H9 (cell line): ENCODE measurements at regions not wholly inside any gene's neighbourhood (a gene's known extent, or its start where the extent isn't known, plus 50 kb on each side); places are given as distances from the start of the nearest gene placed in this dataset.

Experiments
- DNase-seq: peaks from one replicate; pipeline ENCODE4 v3.0.0-alpha.2; 2017
- H2AFZ ChIP-seq: one replicate; pipeline ENCODE4 v1.6.1; 2013; ENCODE audit warnings: mild to moderate bottlenecking, low read length, control low read depth, moderate library complexity
- H2AK5ac ChIP-seq: 2 replicates; pipeline ENCODE4 v1.6.1; 2013; ENCODE audit warnings: low read length, control low read depth, mixed read lengths; ENCODE audit not compliant: insufficient read length
- H2BK120ac ChIP-seq: one replicate; pipeline ENCODE4 v1.6.1; 2013; ENCODE audit warnings: low read depth, mild to moderate bottlenecking, low read length, control low read depth, inconsistent platforms; ENCODE audit not compliant: poor library complexity, severe bottlenecking
- H2BK12ac ChIP-seq: 2 replicates; pipeline ENCODE4 v1.6.1; 2013; ENCODE audit warnings: low read length, control low read depth, mixed read lengths, low read depth; ENCODE audit not compliant: insufficient read length
- H2BK15ac ChIP-seq: 2 replicates; pipeline ENCODE4 v1.6.1; 2013; ENCODE audit warnings: low read depth, low read length, control low read depth
- H2BK20ac ChIP-seq: one replicate; pipeline ENCODE4 v1.6.1; 2013; ENCODE audit warnings: low read depth, mild to moderate bottlenecking, low read length, control low read depth, inconsistent platforms; ENCODE audit not compliant: poor library complexity, severe bottlenecking
- H2BK5ac ChIP-seq: 2 replicates; pipeline ENCODE4 v1.6.1; 2013; ENCODE audit warnings: low read length, control low read depth, mixed read lengths; ENCODE audit not compliant: insufficient read length
- H3K14ac ChIP-seq: 2 replicates; pipeline ENCODE4 v1.6.1; 2013; ENCODE audit warnings: low read length, control low read depth; ENCODE audit not compliant: insufficient read depth
- H3K18ac ChIP-seq: 2 replicates; pipeline ENCODE4 v1.6.1; 2013; ENCODE audit warnings: low read depth, mild to moderate bottlenecking, mixed read lengths, low read length, control low read depth; ENCODE audit not compliant: insufficient read length
- H3K23ac ChIP-seq: 2 replicates; pipeline ENCODE4 v1.6.1; 2013; ENCODE audit warnings: low read length, control low read depth, mixed read lengths, low read depth; ENCODE audit not compliant: insufficient read length
- H3K23me2 ChIP-seq: 2 replicates; pipeline ENCODE4 v1.6.1; 2013; ENCODE audit warnings: low read depth, mild to moderate bottlenecking, mixed read lengths, low read length, control low read depth; ENCODE audit not compliant: insufficient read length, poor library complexity, severe bottlenecking
- H3K27ac ChIP-seq: 2 replicates; pipeline ENCODE4 v1.5.1; 2013; ENCODE audit warnings: low read length, control low read depth, mixed read lengths, low read depth; ENCODE audit not compliant: insufficient read length
- H3K27me3 ChIP-seq: 2 replicates; pipeline ENCODE4 v1.6.1; 2013; ENCODE audit warnings: low read length, control low read depth, inconsistent platforms; ENCODE audit not compliant: insufficient read depth
- H3K4ac ChIP-seq: 2 replicates; pipeline ENCODE4 v1.6.1; 2013; ENCODE audit warnings: low read depth, mild to moderate bottlenecking, control low read depth, inconsistent platforms, low read length, moderate library complexity
- H3K4me1 ChIP-seq: 2 replicates; pipeline ENCODE4 v1.6.1; 2013; ENCODE audit warnings: low read length, control low read depth, inconsistent platforms; ENCODE audit not compliant: insufficient read depth
- H3K4me2 ChIP-seq: 2 replicates; pipeline ENCODE4 v1.6.1; 2013; ENCODE audit warnings: low read length, control low read depth, mixed read lengths; ENCODE audit not compliant: insufficient read length, insufficient read depth
- H3K56ac ChIP-seq: 2 replicates; pipeline ENCODE4 v1.6.1; 2013; ENCODE audit warnings: low read depth, mild to moderate bottlenecking, mixed read lengths, low read length, control low read depth; ENCODE audit not compliant: insufficient read length
- H3K79me1 ChIP-seq: 2 replicates; pipeline ENCODE4 v1.6.1; 2013; ENCODE audit warnings: low read depth, mild to moderate bottlenecking, moderate library complexity, low read length, control low read depth, inconsistent platforms; ENCODE audit not compliant: insufficient read depth, poor library complexity, severe bottlenecking
- H3K79me2 ChIP-seq: 2 replicates; pipeline ENCODE4 v1.6.1; 2013; ENCODE audit warnings: low read length, control low read depth, inconsistent platforms; ENCODE audit not compliant: insufficient read depth
- H3K9ac ChIP-seq: 2 replicates; pipeline ENCODE4 v1.6.1; 2013; ENCODE audit warnings: low read length, control low read depth, mixed read lengths; ENCODE audit not compliant: insufficient read length; ENCODE audit errors: extremely low read depth
- H3K9me3 ChIP-seq: one replicate; pipeline ENCODE4 v1.6.1; 2013; ENCODE audit warnings: low read depth, low read length, inconsistent platforms; ENCODE audit not compliant: control insufficient read depth
- H3T11ph ChIP-seq: one replicate; pipeline ENCODE4 v1.6.1; 2013; ENCODE audit warnings: mild to moderate bottlenecking, low read length, control low read depth, inconsistent platforms
- H4K20me1 ChIP-seq: one replicate; pipeline ENCODE4 v1.6.1; 2013; ENCODE audit not compliant: control insufficient read depth, insufficient read length, insufficient read depth
- H4K5ac ChIP-seq: 2 replicates; pipeline ENCODE4 v1.6.1; 2013; ENCODE audit warnings: low read depth, mild to moderate bottlenecking, mixed read lengths, low read length, control low read depth; ENCODE audit not compliant: insufficient read length
- H4K8ac ChIP-seq: replicated peaks from 2 replicates; pipeline ENCODE4 v1.6.1; 2013; ENCODE audit warnings: low read length, control low read depth, mixed read lengths, low read depth; ENCODE audit not compliant: insufficient read length
- H4K91ac ChIP-seq: 2 replicates; pipeline ENCODE4 v1.6.1; 2013; ENCODE audit warnings: low read depth, mild to moderate bottlenecking, moderate library complexity, mixed read lengths, low read length, control low read depth; ENCODE audit not compliant: insufficient read length
- H3K27ac Mint-ChIP-seq, 3 experiments: 2 replicates in 2 of 3; 3 replicates in 1 of 3; pipeline ENCODE4 v1.8.0; 2020 to 2021; ENCODE audit warnings: mixed read lengths in 3 of 3, mild to moderate bottlenecking in 1 of 3, moderate library complexity in 1 of 3
- H3K27me3 Mint-ChIP-seq: 2 replicates; pipeline ENCODE4 v1.8.0; 2021; ENCODE audit warnings: low read depth, mild to moderate bottlenecking, moderate library complexity, mixed read lengths
- H3K36me3 Mint-ChIP-seq, 3 experiments: 2 replicates in 2 of 3; 3 replicates in 1 of 3; pipeline ENCODE4 v1.8.0; 2020 to 2021; ENCODE audit warnings: low read depth in 3 of 3, mixed read lengths in 3 of 3; ENCODE audit not compliant: insufficient read depth in 1 of 3
- H3K4me1 Mint-ChIP-seq, 2 experiments: 2 replicates each; pipeline ENCODE4 v1.8.0; 2020; ENCODE audit warnings: mixed read lengths in 2 of 2
- H3K4me3 Mint-ChIP-seq, 2 experiments: 2 replicates in 1 of 2; 3 replicates in 1 of 2; pipeline ENCODE4 v1.8.0; 2020 to 2021; ENCODE audit warnings: mild to moderate bottlenecking in 2 of 2, mixed read lengths in 2 of 2, moderate library complexity in 1 of 2
- H3K9me3 Mint-ChIP-seq, 2 experiments: 2 replicates in 1 of 2; 3 replicates in 1 of 2; pipeline ENCODE4 v1.8.0; 2020; ENCODE audit warnings: mild to moderate bottlenecking in 2 of 2, mixed read lengths in 2 of 2, moderate library complexity in 1 of 2
- WGBS: extraction: QIAGEN DNeasy Blood & Tissue Kit; methylation state at CpG from one replicate; pipeline ENCODE4 v1.1.7; 2013; ENCODE audit warnings: missing lambda C conversion rate, low lambda C conversion rate, mixed read lengths; ENCODE audit not compliant: insufficient read length; ENCODE audit errors: extremely low coverage; 5-methylcytosine and 5-hydroxymethylcytosine counted together
- TF ChIP-seq, protein P1 (sequence below): fragments of 200-600 bp; sonication (generic); conservative IDR thresholded peaks from 3 replicates; pipeline ENCODE4 v1.8.0; 2021; ENCODE audit warnings: antibody characterized with exemption, mild to moderate bottlenecking

DNA sequence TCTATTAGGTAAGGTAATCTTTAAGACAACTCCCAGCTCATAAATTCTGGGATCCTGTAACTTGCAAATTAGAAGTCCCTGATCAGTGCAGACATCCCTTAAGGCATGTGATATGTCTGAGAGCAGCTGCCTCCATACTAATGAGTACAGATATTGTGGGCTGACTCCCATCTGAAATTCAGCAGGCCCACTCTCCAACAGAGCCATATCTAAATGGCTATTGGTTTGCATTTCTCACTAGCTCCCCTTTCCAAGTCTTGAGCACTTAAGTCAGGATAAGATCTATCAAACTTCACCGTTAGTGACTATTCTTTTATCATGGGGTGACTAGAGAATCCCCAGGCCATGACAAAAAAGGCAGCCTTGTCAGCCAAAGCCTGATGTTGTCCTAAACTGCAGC lies 785.4 kb downstream of the IPMK start:
- H3K27me3 ChIP-seq = no peaks in the 10 kb centered on the region
- H3T11ph ChIP-seq = no peak overlapping the region
- Mint-ChIP-seq H3K4me1 (no peaks in the 10 kb centered on the region), H3K27me3 (no peaks in the 10 kb centered on the region; the same call in 1 of the 2 replicates), H3K36me3 (no peaks in the 10 kb centered on the region), H3K4me3 (no peak overlapping the region), H3K9me3 (no peaks in the 10 kb centered on the region), H3K27ac (no peak overlapping the region)
- H2AFZ ChIP-seq = no peak overlapping the region
- H3K18ac ChIP-seq = no peak overlapping the region
- no peaks in the 10 kb centered on the region for H3K79me1 ChIP-seq
- H4K8ac ChIP-seq = no peak overlapping the region
- no peak overlapping the region for H2BK15ac ChIP-seq
- no peak overlapping the region for H3K27ac ChIP-seq
- H4K5ac ChIP-seq = no peak overlapping the region
- no peak overlapping the region for H2BK120ac ChIP-seq
- no peak overlapping the region for H3K23ac ChIP-seq
- no peak overlapping the region for H3K4ac ChIP-seq
- no peaks in the 10 kb centered on the region for H3K9me3 ChIP-seq
- H3K4me1 ChIP-seq = no peaks in the 10 kb centered on the region
- H3K23me2 ChIP-seq = no peaks in the 10 kb centered on the region
- TF ChIP-seq, protein P1, sequence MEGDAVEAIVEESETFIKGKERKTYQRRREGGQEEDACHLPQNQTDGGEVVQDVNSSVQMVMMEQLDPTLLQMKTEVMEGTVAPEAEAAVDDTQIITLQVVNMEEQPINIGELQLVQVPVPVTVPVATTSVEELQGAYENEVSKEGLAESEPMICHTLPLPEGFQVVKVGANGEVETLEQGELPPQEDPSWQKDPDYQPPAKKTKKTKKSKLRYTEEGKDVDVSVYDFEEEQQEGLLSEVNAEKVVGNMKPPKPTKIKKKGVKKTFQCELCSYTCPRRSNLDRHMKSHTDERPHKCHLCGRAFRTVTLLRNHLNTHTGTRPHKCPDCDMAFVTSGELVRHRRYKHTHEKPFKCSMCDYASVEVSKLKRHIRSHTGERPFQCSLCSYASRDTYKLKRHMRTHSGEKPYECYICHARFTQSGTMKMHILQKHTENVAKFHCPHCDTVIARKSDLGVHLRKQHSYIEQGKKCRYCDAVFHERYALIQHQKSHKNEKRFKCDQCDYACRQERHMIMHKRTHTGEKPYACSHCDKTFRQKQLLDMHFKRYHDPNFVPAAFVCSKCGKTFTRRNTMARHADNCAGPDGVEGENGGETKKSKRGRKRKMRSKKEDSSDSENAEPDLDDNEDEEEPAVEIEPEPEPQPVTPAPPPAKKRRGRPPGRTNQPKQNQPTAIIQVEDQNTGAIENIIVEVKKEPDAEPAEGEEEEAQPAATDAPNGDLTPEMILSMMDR = no peak
- H3K4me2 ChIP-seq = no peak overlapping the region
- H3K9ac ChIP-seq = no peak overlapping the region
- H4K91ac ChIP-seq = no peak overlapping the region
- no CpG with 5 or more reads among the region's 1 CpG for WGBS
- no peaks in the 10 kb centered on the region for H4K20me1 ChIP-seq
- H3K56ac ChIP-seq = no peak overlapping the region
- H2BK5ac ChIP-seq = no peak overlapping the region
- DNase-seq = no peak
- H3K14ac ChIP-seq = no peak overlapping the region
- no peak overlapping the region for H2BK12ac ChIP-seq
- no peaks in the 10 kb centered on the region for H3K79me2 ChIP-seq
- H2BK20ac ChIP-seq = no peak overlapping the region
- no peak overlapping the region for H2AK5ac ChIP-seq
